IMR-90 (cell line): ENCODE measurements at regions not wholly inside any gene's neighbourhood (a gene's known extent, or its start where the extent isn't known, plus 50 kb on each side); places are given as distances from the start of the nearest gene placed in this dataset.

ENCODE experiments used
- ATAC-seq: fragments of 200-7000 bp; cut with Tn5 transposase; 2 replicates; pipeline ENCODE4 v1.9.1; 2020; ENCODE audit warnings: low read depth, mild to moderate bottlenecking, moderate library complexity
- BruUV-seq: library from RNA; stranded (reverse); fragments of 400-500 nt; replicated peaks from 2 replicates; lab custom pipeline; 2021; lab: Mats Ljungman, UMichigan
- CTCF ChIA-PET: fragments of 300-600 bp; formaldehyde crosslinking; extraction: SDS; loops from one replicate; lab custom pipeline; 2021; ENCODE audit warnings: antibody characterized with exemption; lab: Yijun Ruan, JAX
- POLR2A ChIA-PET: fragments of 300-600 bp; sonication (Branson Sonifier 250); formaldehyde crosslinking; loops from one replicate; lab custom pipeline; 2022; ENCODE audit warnings: antibody characterized with exemption; ENCODE audit not compliant: unreplicated experiment; lab: Charles Lee
- DNase-seq: peaks from one replicate; pipeline ENCODE4 v3.0.0; 2013
- H2AFZ ChIP-seq: replicated peaks from 2 replicates; pipeline ENCODE3; 2013; ENCODE audit warnings: low read length, mild to moderate bottlenecking; ENCODE audit not compliant: poor library complexity
- H2AK5ac ChIP-seq: 2 replicates; pipeline ENCODE4 v1.6.1; 2013; ENCODE audit warnings: low read depth, low read length, inconsistent platforms
- H2AK9ac ChIP-seq: replicated peaks from 2 replicates; pipeline ENCODE3; 2013; ENCODE audit warnings: mild to moderate bottlenecking, low read depth, low read length, moderate library complexity; ENCODE audit not compliant: poor library complexity
- H2BK120ac ChIP-seq: 2 replicates; pipeline ENCODE4 v1.6.1; 2013; ENCODE audit warnings: low read depth, low read length, inconsistent platforms
- H2BK15ac ChIP-seq: 3 replicates; pipeline ENCODE4 v1.6.1; 2013; ENCODE audit warnings: low read depth, low read length, inconsistent platforms
- H2BK20ac ChIP-seq: 2 replicates; pipeline ENCODE4 v1.6.1; 2013; ENCODE audit warnings: low read depth, mild to moderate bottlenecking, inconsistent platforms, low read length, moderate library complexity
- H2BK5ac ChIP-seq: 2 replicates; pipeline ENCODE4 v1.6.1; 2013; ENCODE audit warnings: mild to moderate bottlenecking, low read depth, low read length, inconsistent platforms; ENCODE audit not compliant: poor library complexity, severe bottlenecking
- H3K14ac ChIP-seq: replicated peaks from 2 replicates; pipeline ENCODE4 v1.6.1; 2013; ENCODE audit warnings: low read depth, low read length, inconsistent platforms
- H3K18ac ChIP-seq: 2 replicates; pipeline ENCODE4 v1.6.1; 2013; ENCODE audit warnings: low read depth, low read length, control low read depth
- H3K23ac ChIP-seq: 2 replicates; pipeline ENCODE4 v1.6.1; 2013; ENCODE audit warnings: low read depth, low read length, inconsistent platforms
- H3K27ac ChIP-seq: 2 replicates; pipeline ENCODE4 v1.5.1; 2013; ENCODE audit warnings: mild to moderate bottlenecking, control low read depth, low read length; ENCODE audit not compliant: insufficient read depth
- H3K27me3 ChIP-seq: 2 replicates; pipeline ENCODE4 v1.6.1; 2013; ENCODE audit warnings: low read length; ENCODE audit not compliant: control insufficient read depth, insufficient read depth
- H3K36me3 ChIP-seq: 2 replicates; pipeline ENCODE4 v1.6.1; 2013; ENCODE audit warnings: low read length, mixed read lengths; ENCODE audit not compliant: control insufficient read depth, insufficient read depth
- H3K4ac ChIP-seq: 2 replicates; pipeline ENCODE4 v1.6.1; 2013; ENCODE audit warnings: low read depth, low read length, inconsistent platforms
- H3K4me1 ChIP-seq: 2 replicates; pipeline ENCODE4 v1.6.1; 2013; ENCODE audit warnings: low read length, mixed read lengths; ENCODE audit not compliant: control insufficient read depth, insufficient read depth
- H3K4me2 ChIP-seq: 2 replicates; pipeline ENCODE4 v1.6.1; 2013; ENCODE audit warnings: low read depth, mild to moderate bottlenecking, control low read depth, low read length, moderate library complexity
- H3K4me3 ChIP-seq: 2 replicates; pipeline ENCODE4 v1.5.1; 2013; ENCODE audit warnings: low read depth, mild to moderate bottlenecking, control low read depth, low read length, moderate library complexity; ENCODE audit not compliant: insufficient read depth
- H3K56ac ChIP-seq: 2 replicates; pipeline ENCODE4 v1.6.1; 2013; ENCODE audit warnings: low read length, inconsistent platforms; ENCODE audit not compliant: insufficient read depth; ENCODE audit errors: extremely low read depth
- H3K79me1 ChIP-seq, 2 experiments: 2 replicates each; pipeline ENCODE4 v1.6.1; 2013; ENCODE audit warnings: low read length in 2 of 2, inconsistent platforms in 1 of 2, low read depth in 1 of 2
- H3K9ac ChIP-seq: 2 replicates; pipeline ENCODE4 v1.6.1; 2013; ENCODE audit warnings: low read depth, low read length, control low read depth
- H3K9me1 ChIP-seq: 2 replicates; pipeline ENCODE4 v1.6.1; 2013; ENCODE audit warnings: low read length, inconsistent platforms; ENCODE audit not compliant: insufficient read depth
- H3K9me3 ChIP-seq: 2 replicates; pipeline ENCODE4 v1.6.1; 2013; ENCODE audit warnings: low read length; ENCODE audit not compliant: control insufficient read depth, insufficient read depth
- H4K20me1 ChIP-seq: 2 replicates; pipeline ENCODE4 v1.6.1; 2013; ENCODE audit warnings: low read length, inconsistent platforms; ENCODE audit not compliant: insufficient read depth
- H4K5ac ChIP-seq: 2 replicates; pipeline ENCODE4 v1.6.1; 2013; ENCODE audit warnings: mild to moderate bottlenecking, low read depth, low read length, control low read depth
- H4K8ac ChIP-seq, 2 experiments: 2 replicates each; pipeline ENCODE4 v1.6.1; 2013; ENCODE audit warnings: low read depth in 2 of 2, low read length in 2 of 2, control low read depth in 1 of 2, inconsistent platforms in 1 of 2
- H4K91ac ChIP-seq: 2 replicates; pipeline ENCODE4 v1.6.1; 2013; ENCODE audit warnings: low read depth, low read length, inconsistent platforms; ENCODE audit not compliant: insufficient read depth
- BHLHE40 ChIP-seq: fragments of 150-350 bp; IDR thresholded peaks from 2 replicates; pipeline ENCODE4 v1.6.1; 2016; ENCODE audit warnings: mild to moderate bottlenecking, low read depth, low read length
- CEBPB ChIP-seq: IDR thresholded peaks from 2 replicates; pipeline ENCODE4 v1.6.1; 2012; ENCODE audit warnings: low read depth, low read length, improper control_type of control experiment
- ELK1 ChIP-seq: fragments of 150-350 bp; IDR thresholded peaks from 2 replicates; pipeline ENCODE4 v1.6.1; 2016; ENCODE audit warnings: low read depth, mild to moderate bottlenecking, low read length, moderate library complexity, borderline replicate concordance
- MAZ ChIP-seq: IDR thresholded peaks from 2 replicates; pipeline ENCODE4 v1.6.1; 2012; ENCODE audit warnings: low read depth, mild to moderate bottlenecking, low read length, improper control_type of control experiment, moderate library complexity, borderline replicate concordance
- NFE2L2 ChIP-seq: fragments of 150-350 bp; IDR thresholded peaks from 2 replicates; pipeline ENCODE4 v1.6.1; 2016; ENCODE audit warnings: low read depth, mild to moderate bottlenecking, low read length
- POLR2A ChIP-seq: IDR thresholded peaks from 2 replicates; pipeline ENCODE4 v1.6.1; 2012; ENCODE audit warnings: mild to moderate bottlenecking, low read depth, low read length
- RAD21 ChIP-seq: IDR thresholded peaks from 2 replicates; pipeline ENCODE4 v1.6.1; 2012; ENCODE audit warnings: low read length, improper control_type of control experiment
- RCOR1 ChIP-seq: IDR thresholded peaks from 2 replicates; pipeline ENCODE4 v1.6.1; 2012; ENCODE audit warnings: mild to moderate bottlenecking, low read length, improper control_type of control experiment; ENCODE audit not compliant: insufficient replicate concordance
- RFX5 ChIP-seq: IDR thresholded peaks from 2 replicates; pipeline ENCODE4 v1.8.0; 2012; ENCODE audit warnings: low read depth, mild to moderate bottlenecking, low read length, moderate library complexity
- SMC3 ChIP-seq: fragments of 150-350 bp; IDR thresholded peaks from 2 replicates; pipeline ENCODE4 v1.6.1; 2016; ENCODE audit warnings: low read depth, mild to moderate bottlenecking, antibody characterized with exemption, low read length, moderate library complexity
- WGBS, 2 experiments: methylation state at CpG; one replicate each; pipeline versions ENCODE4 v1.1.5 to v1.1.7; 2013; ENCODE audit warnings: missing lambda C conversion rate in 2 of 2; ENCODE audit not compliant: insufficient read length in 1 of 2; ENCODE audit errors: extremely low coverage in 2 of 2; 5-methylcytosine and 5-hydroxymethylcytosine counted together
- dilution Hi-C: fragments of 300-500 bp; cut with HindIII; formaldehyde crosslinking; loops from one replicate; pipeline ENCODE4 v1.14.3; 2018; ENCODE audit warnings: low sequenced_read_pairs; ENCODE audit not compliant: unreplicated experiment
- in situ Hi-C: fragments of 300-500 bp; cut with MboI; formaldehyde crosslinking; loops from 3 replicates; pipeline ENCODE4 v1.14.3; 2019; ENCODE audit warnings: low sequenced_read_pairs, inconsistent platforms, mixed read lengths
- intact Hi-C: fragments of 100-400 bp; cut with micrococcal nuclease; formaldehyde crosslinking; loops from 2 replicates; pipeline ENCODE4 v1.10.0; 2022

GRCh38 chr1:103997631-103998030 is 247.9 kb downstream of the AMY1C start:
- DNase-seq = no peak
- H2BK120ac ChIP-seq = no peak overlapping the region

More at GRCh38 chr1:103997631-103998030, 247.9 kb downstream of the AMY1C start:
- H4K91ac ChIP-seq = no peak overlapping the region
- no peak overlapping the region for H2AK9ac ChIP-seq
- H3K4me1 ChIP-seq = no peaks in the 10 kb centered on the region
- no peak overlapping the region for H3K56ac ChIP-seq
- no TSS peak for BruUV-seq
- H2BK20ac ChIP-seq = no peak overlapping the region
- H3K79me1 ChIP-seq = no peaks in the 10 kb centered on the region
- no peak overlapping the region for H2BK15ac ChIP-seq
- H2AK5ac ChIP-seq = no peak overlapping the region
- H3K4me2 ChIP-seq = no peak overlapping the region
- no peaks in the 10 kb centered on the region for H4K20me1 ChIP-seq
- H3K9ac ChIP-seq = no peak overlapping the region
- no CpG with 5 or more reads among the region's 3 CpGs for WGBS, 2 experiments
- CTCF ChIA-PET = no interaction called here
- TF ChIP-seq CEBPB (no peak), BHLHE40 (no peak), SMC3 (no peak), MAZ (no peak), NFE2L2 (no peak), RFX5 (no peak), POLR2A (no peak), RCOR1 (no peak), RAD21 (no peak), ELK1 (no peak)
- no peak overlapping the region for H4K8ac ChIP-seq
- H2AFZ ChIP-seq = no peak overlapping the region
- no peak overlapping the region for H3K18ac ChIP-seq
- in situ Hi-C loops = no loop called here
- ATAC-seq = no peak
- dilution Hi-C loops = no loop called here
- H3K36me3 ChIP-seq = no peaks in the 10 kb centered on the region
- no peaks in the 10 kb centered on the region for H3K9me1 ChIP-seq
- intact Hi-C loops = no loop called here
- no peak overlapping the region for H3K4ac ChIP-seq
- no peaks in the 10 kb centered on the region for H3K9me3 ChIP-seq
- no peak overlapping the region for H3K4me3 ChIP-seq
- no peak overlapping the region for H3K27ac ChIP-seq
- H3K14ac ChIP-seq = no peak overlapping the region
- POLR2A ChIA-PET = no interaction called here
- no peaks in the 10 kb centered on the region for H3K27me3 ChIP-seq
- no peak overlapping the region for H2BK5ac ChIP-seq
- H3K23ac ChIP-seq = no peak overlapping the region
- H4K5ac ChIP-seq = no peak overlapping the region
